ENCODE measurements at regions not wholly inside any gene's neighbourhood (a gene's known extent, or its start where the extent isn't known, plus 50 kb on each side); places are given as distances from the start of the nearest gene placed in this dataset.

DNA sequence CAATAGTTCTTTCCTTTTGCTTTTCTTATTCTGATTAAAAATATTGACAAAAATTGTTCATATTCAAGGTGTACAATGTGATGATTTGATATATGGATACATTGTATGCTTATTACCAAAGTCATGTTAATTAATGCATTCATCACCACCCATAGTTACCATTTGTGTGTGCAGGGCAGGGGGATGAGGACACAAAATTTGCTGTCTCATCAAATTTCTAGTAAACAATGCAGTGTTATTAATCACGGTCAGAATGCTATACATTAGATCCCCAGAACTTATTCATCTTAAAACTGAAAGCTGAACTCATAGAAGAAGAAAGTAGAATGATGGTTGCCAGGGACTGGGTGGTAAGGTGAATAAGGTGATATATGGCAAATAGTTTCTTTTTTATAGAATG, 303.7 kb upstream of the SLC24A2 start:
- Mint-ChIP-seq H3K27me3 (peaks cover 7% of the 10 kb centered on the region), H3K4me1 (peaks cover 0 to 2% (median 0%) of the 10 kb centered on the region in 4 donors), H3K27ac (no peak overlapping the region), H3K9me3 (peaks cover 0 to 18% (median 7%) of the 10 kb centered on the region in 7 donors), H3K4me3 (no peak overlapping the region), H3K36me3 (peaks cover 5% of the 10 kb centered on the region)
- no peaks in the 10 kb centered on the region for H3K27me3 ChIP-seq (ENCODE audit: control insufficient read depth, insufficient read depth, low read length)
- no peak for ATAC-seq (ENCODE audit: low read depth in 2 of 2)
- H3K4me3 ChIP-seq (ENCODE audit: low read depth, low read length): no peak overlapping the region
- no peaks in the 10 kb centered on the region for H3K9me3 ChIP-seq (ENCODE audit: control insufficient read depth in 2 of 2, low read length in 2 of 2)
- H3K4me1 ChIP-seq (ENCODE audit: control insufficient read depth, insufficient read depth, low read length, poor library complexity, severe bottlenecking): no peaks in the 10 kb centered on the region
- no peak for DNase-seq
- no peak overlapping the region for H3K27ac ChIP-seq (ENCODE audit: insufficient read depth, low read length, poor library complexity, severe bottlenecking)
- H3K36me3 ChIP-seq (ENCODE audit: control insufficient read depth, insufficient read depth, low read length): no peaks in the 10 kb centered on the region

DNA sequence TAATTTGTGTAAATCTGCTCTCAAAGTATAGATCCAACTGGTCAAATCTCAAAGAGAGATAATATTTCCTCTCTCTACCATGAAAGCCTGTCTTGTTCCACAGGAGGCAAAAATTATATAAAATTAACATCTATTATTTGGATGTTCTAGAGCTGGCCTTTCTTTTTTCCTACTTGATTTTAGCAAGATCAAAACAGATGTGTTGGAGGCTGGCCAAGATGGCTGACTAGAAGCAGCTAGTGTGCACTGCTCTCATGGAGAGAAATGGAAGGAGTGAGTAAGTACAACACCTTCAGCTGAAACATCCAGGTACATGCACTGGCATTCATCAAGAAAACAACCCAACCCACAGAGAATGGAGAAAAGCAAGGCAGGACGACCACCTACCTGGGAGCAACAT, 298.6 kb upstream of the SLC24A2 start:
- peak overlapping the region in 1 of 3 donors; percentile 9 for H3K27ac Mint-ChIP-seq
- peaks cover 4% of the 10 kb centered on the region for H3K27me3 Mint-ChIP-seq
- peaks cover 0 to 18% (median 5%) of the 10 kb centered on the region in 7 donors for H3K9me3 Mint-ChIP-seq
- no peaks in the 10 kb centered on the region for H3K27me3 ChIP-seq (ENCODE audit: control insufficient read depth, insufficient read depth, low read length)
- H3K27ac ChIP-seq (ENCODE audit: insufficient read depth, low read length, poor library complexity, severe bottlenecking): no peak overlapping the region
- H3K4me1 Mint-ChIP-seq: peaks cover 0 to 3% (median 0%) of the 10 kb centered on the region in 4 donors
- H3K4me3 ChIP-seq (ENCODE audit: low read depth, low read length): no peak overlapping the region
- peaks cover 5% of the 10 kb centered on the region for H3K36me3 Mint-ChIP-seq
- no peak for ATAC-seq (ENCODE audit: low read depth in 2 of 2)
- no peak overlapping the region for H3K4me3 Mint-ChIP-seq
- H3K9me3 ChIP-seq (ENCODE audit: control insufficient read depth in 2 of 2, low read length in 2 of 2): no peaks in the 10 kb centered on the region
- H3K4me1 ChIP-seq (ENCODE audit: control insufficient read depth, insufficient read depth, low read length, poor library complexity, severe bottlenecking): no peaks in the 10 kb centered on the region
- no peaks in the 10 kb centered on the region for H3K36me3 ChIP-seq (ENCODE audit: control insufficient read depth, insufficient read depth, low read length)
- no peak for DNase-seq

DNA sequence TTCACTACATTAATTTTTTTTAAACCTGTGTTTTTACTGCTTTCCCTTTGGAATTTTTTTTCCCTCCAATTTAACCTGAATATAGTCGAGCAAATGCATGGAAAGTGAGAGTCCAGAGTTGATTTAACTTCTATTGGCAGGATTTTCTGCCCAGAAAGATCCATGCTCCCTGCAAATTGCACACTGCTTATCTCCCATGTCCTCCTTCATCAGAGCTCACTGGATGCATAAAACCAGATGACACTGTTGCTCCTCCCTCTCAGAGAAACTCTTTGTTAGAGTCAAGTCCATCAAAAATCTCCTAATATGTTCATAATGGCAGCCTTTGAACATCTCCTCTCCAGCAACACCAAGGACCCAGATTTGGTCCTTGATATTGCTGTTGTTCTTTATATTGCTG, 297.0 kb upstream of the SLC24A2 start:
- Mint-ChIP-seq H3K9me3 (peaks cover 0 to 6% (median 4%) of the 10 kb centered on the region in 7 donors), H3K27me3 (no peaks in the 10 kb centered on the region), H3K4me3 (no peak overlapping the region), H3K36me3 (no peaks in the 10 kb centered on the region), H3K27ac (no peak overlapping the region), H3K4me1 (peaks cover 0 to 3% (median 0%) of the 10 kb centered on the region in 4 donors)
- H3K27ac ChIP-seq (ENCODE audit: insufficient read depth, low read length, poor library complexity, severe bottlenecking): no peak overlapping the region
- ATAC-seq (ENCODE audit: low read depth in 2 of 2): no peak
- no peaks in the 10 kb centered on the region for H3K4me1 ChIP-seq (ENCODE audit: control insufficient read depth, insufficient read depth, low read length, poor library complexity, severe bottlenecking)
- no peak for DNase-seq
- no peaks in the 10 kb centered on the region for H3K36me3 ChIP-seq (ENCODE audit: control insufficient read depth, insufficient read depth, low read length)
- H3K9me3 ChIP-seq (ENCODE audit: control insufficient read depth in 2 of 2, low read length in 2 of 2): no peaks in the 10 kb centered on the region
- H3K4me3 ChIP-seq (ENCODE audit: low read depth, low read length): no peak overlapping the region
- H3K27me3 ChIP-seq (ENCODE audit: control insufficient read depth, insufficient read depth, low read length): no peaks in the 10 kb centered on the region

DNA sequence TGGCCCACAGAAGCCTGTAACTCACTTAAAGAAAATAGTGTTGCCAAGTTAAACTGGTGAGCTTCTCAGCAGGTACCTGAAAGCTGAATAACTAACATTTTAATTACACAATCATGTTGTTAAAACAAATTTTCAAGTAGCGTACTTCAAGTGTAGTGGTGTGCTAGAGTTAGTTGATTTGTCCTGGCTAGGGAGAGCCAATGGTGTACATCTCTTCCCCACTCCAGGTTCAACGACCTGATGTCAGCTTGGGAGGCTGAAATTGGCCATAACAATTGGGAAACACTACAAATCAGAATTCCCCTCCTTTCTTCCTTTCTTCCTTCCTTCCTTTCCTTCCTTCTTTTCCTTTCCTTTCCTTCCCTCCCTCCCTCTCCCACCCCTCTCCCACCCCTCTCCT, 295.3 kb upstream of the SLC24A2 start:
- H3K27me3 Mint-ChIP-seq: no peaks in the 10 kb centered on the region
- Histone ChIP-seq H3K27me3 (ENCODE audit: control insufficient read depth, insufficient read depth, low read length) (no peaks in the 10 kb centered on the region), H3K36me3 (ENCODE audit: control insufficient read depth, insufficient read depth, low read length) (no peaks in the 10 kb centered on the region), H3K4me1 (ENCODE audit: control insufficient read depth, insufficient read depth, low read length, poor library complexity, severe bottlenecking) (no peaks in the 10 kb centered on the region), H3K9me3 (ENCODE audit: control insufficient read depth in 2 of 2, low read length in 2 of 2) (no peaks in the 10 kb centered on the region), H3K4me3 (ENCODE audit: low read depth, low read length) (no peak overlapping the region), H3K27ac (ENCODE audit: insufficient read depth, low read length, poor library complexity, severe bottlenecking) (no peak overlapping the region)
- ATAC-seq (ENCODE audit: low read depth in 2 of 2) (no peak), DNase-seq (no peak)
- peaks cover 0 to 5% (median 0%) of the 10 kb centered on the region in 7 donors for H3K9me3 Mint-ChIP-seq
- peaks cover 0 to 3% (median 0%) of the 10 kb centered on the region in 4 donors for H3K4me1 Mint-ChIP-seq
- no peaks in the 10 kb centered on the region for H3K36me3 Mint-ChIP-seq
- H3K4me3 Mint-ChIP-seq: no peak overlapping the region
- no peak overlapping the region for H3K27ac Mint-ChIP-seq

DNA sequence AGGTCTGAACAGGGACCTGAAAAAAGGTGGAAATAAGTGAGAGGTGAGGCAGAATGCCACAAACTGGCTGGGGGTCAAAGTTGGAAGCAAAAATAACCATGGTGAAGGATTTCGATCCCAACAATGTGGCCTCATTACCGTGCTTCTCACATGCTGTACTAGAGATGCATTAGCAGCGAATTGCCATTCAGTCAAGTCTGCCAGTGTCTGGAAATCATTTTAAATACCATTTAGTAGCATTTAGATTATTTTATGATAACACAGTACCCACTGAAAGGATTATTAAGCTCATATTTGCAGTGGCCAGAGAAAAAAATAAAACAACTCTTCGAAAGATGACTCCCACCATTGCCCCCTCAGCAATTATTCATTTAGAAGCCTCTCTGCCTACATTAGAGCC, 294.6 kb upstream of the SLC24A2 start:
- DNase-seq (no peak), ATAC-seq (ENCODE audit: low read depth in 2 of 2) (no peak)
- Mint-ChIP-seq H3K9me3 (peaks cover 0 to 5% (median 0%) of the 10 kb centered on the region in 7 donors), H3K36me3 (no peaks in the 10 kb centered on the region), H3K27me3 (peaks cover 6% of the 10 kb centered on the region), H3K4me1 (peaks cover 0 to 3% (median 0%) of the 10 kb centered on the region in 4 donors), H3K27ac (no peak overlapping the region), H3K4me3 (no peak overlapping the region)
- no peak overlapping the region for H3K27ac ChIP-seq (ENCODE audit: insufficient read depth, low read length, poor library complexity, severe bottlenecking)
- no peak overlapping the region for H3K4me3 ChIP-seq (ENCODE audit: low read depth, low read length)
- no peaks in the 10 kb centered on the region for H3K27me3 ChIP-seq (ENCODE audit: control insufficient read depth, insufficient read depth, low read length)
- H3K9me3 ChIP-seq (ENCODE audit: control insufficient read depth in 2 of 2, low read length in 2 of 2): no peaks in the 10 kb centered on the region
- H3K36me3 ChIP-seq (ENCODE audit: control insufficient read depth, insufficient read depth, low read length): no peaks in the 10 kb centered on the region
- no peaks in the 10 kb centered on the region for H3K4me1 ChIP-seq (ENCODE audit: control insufficient read depth, insufficient read depth, low read length, poor library complexity, severe bottlenecking)

DNA sequence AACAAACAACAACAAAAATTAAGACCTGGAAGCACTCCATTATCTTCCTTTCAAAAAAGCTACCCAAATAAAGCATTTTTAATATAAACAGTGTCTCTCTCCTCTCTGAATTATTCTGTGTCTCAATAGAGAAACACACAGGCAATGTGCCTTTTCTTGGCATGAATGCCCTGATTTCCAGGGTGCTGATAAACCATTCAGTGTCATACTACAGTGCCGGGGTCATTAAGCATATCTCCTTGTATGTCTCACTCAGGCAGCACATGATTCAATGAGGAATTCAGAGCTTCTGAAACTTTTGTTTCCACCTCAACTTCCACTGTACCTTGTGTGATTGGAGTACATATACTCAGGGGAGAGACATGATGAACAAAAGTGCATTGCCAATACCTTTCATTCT, 294.0 kb upstream of the SLC24A2 start:
- no peak overlapping the region for H3K4me3 ChIP-seq (ENCODE audit: low read depth, low read length)
- Mint-ChIP-seq H3K9me3 (peaks cover 0 to 5% (median 0%) of the 10 kb centered on the region in 7 donors), H3K27me3 (peaks cover 6% of the 10 kb centered on the region), H3K4me3 (no peak overlapping the region), H3K27ac (no peak overlapping the region), H3K4me1 (peaks cover 0 to 3% (median 0%) of the 10 kb centered on the region in 4 donors), H3K36me3 (no peaks in the 10 kb centered on the region)
- H3K27ac ChIP-seq (ENCODE audit: insufficient read depth, low read length, poor library complexity, severe bottlenecking): no peak overlapping the region
- no peak for DNase-seq
- H3K4me1 ChIP-seq (ENCODE audit: control insufficient read depth, insufficient read depth, low read length, poor library complexity, severe bottlenecking): no peaks in the 10 kb centered on the region
- no peak for ATAC-seq (ENCODE audit: low read depth in 2 of 2)
- no peaks in the 10 kb centered on the region for H3K9me3 ChIP-seq (ENCODE audit: control insufficient read depth in 2 of 2, low read length in 2 of 2)
- H3K27me3 ChIP-seq (ENCODE audit: control insufficient read depth, insufficient read depth, low read length): no peaks in the 10 kb centered on the region
- no peaks in the 10 kb centered on the region for H3K36me3 ChIP-seq (ENCODE audit: control insufficient read depth, insufficient read depth, low read length)

DNA sequence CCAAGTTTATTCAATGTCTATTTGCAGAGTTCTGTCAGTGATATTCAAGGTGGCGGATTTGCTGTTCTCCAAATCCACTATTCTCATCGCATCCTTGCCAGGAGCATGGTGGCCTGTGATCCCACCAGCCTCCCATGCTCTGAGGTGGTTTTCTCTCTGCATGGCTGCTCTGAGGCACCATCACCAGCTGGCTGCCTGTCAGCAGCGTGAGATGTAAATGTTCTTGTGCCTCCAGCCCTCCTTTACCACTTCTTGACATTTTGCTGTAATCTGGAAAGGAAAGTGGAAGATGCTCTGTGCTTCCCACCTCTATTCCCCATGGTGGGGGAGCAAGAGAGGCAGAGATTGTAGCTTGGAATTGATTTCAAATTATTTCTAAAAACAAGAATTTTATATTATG, 293.6 kb upstream of the SLC24A2 start:
- Histone ChIP-seq H3K4me1 (ENCODE audit: control insufficient read depth, insufficient read depth, low read length, poor library complexity, severe bottlenecking) (no peaks in the 10 kb centered on the region), H3K4me3 (ENCODE audit: low read depth, low read length) (no peak overlapping the region), H3K9me3 (ENCODE audit: control insufficient read depth in 2 of 2, low read length in 2 of 2) (no peaks in the 10 kb centered on the region), H3K36me3 (ENCODE audit: control insufficient read depth, insufficient read depth, low read length) (no peaks in the 10 kb centered on the region), H3K27me3 (ENCODE audit: control insufficient read depth, insufficient read depth, low read length) (no peaks in the 10 kb centered on the region), H3K27ac (ENCODE audit: insufficient read depth, low read length, poor library complexity, severe bottlenecking) (no peak overlapping the region)
- Mint-ChIP-seq H3K4me3 (no peak overlapping the region), H3K27ac (no peak overlapping the region), H3K9me3 (peaks cover 0 to 5% (median 0%) of the 10 kb centered on the region in 7 donors), H3K27me3 (peaks cover 6% of the 10 kb centered on the region), H3K4me1 (peaks cover 0 to 3% (median 0%) of the 10 kb centered on the region in 4 donors), H3K36me3 (no peaks in the 10 kb centered on the region)
- DNase-seq (no peak), ATAC-seq (ENCODE audit: low read depth in 2 of 2) (no peak)

DNA sequence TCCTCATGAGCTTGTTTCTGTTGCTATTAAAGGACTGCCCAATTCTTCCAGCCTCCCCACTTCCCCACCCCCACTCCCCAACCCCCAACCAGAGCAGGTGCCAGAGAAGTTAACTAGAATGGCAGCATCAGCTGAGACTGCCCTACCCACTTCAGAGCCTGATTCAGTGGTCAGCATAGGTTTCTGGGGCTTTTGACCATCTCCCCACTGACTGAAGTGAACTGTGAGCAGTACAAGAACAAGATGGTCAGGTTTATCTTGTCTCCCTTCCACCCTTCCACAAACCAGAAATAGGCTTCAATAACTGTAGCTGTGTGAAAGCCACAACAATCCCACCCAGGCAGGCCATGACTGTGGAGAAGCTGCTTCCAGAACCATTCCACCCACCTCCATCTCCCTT, 289.4 kb upstream of the SLC24A2 start:
- no peaks in the 10 kb centered on the region for H3K4me1 Mint-ChIP-seq
- no peaks in the 10 kb centered on the region for H3K9me3 ChIP-seq (ENCODE audit: control insufficient read depth in 2 of 2, low read length in 2 of 2)
- H3K27ac ChIP-seq (ENCODE audit: insufficient read depth, low read length, poor library complexity, severe bottlenecking): no peak overlapping the region
- H3K36me3 Mint-ChIP-seq: no peaks in the 10 kb centered on the region
- no peaks in the 10 kb centered on the region for H3K4me1 ChIP-seq (ENCODE audit: control insufficient read depth, insufficient read depth, low read length, poor library complexity, severe bottlenecking)
- peaks cover 0 to 3% (median 0%) of the 10 kb centered on the region in 7 donors for H3K9me3 Mint-ChIP-seq
- H3K27me3 ChIP-seq (ENCODE audit: control insufficient read depth, insufficient read depth, low read length): no peaks in the 10 kb centered on the region
- H3K27me3 Mint-ChIP-seq: peaks cover 11% of the 10 kb centered on the region
- ATAC-seq (ENCODE audit: low read depth in 2 of 2) (no peak), DNase-seq (no peak)
- H3K4me3 ChIP-seq (ENCODE audit: low read depth, low read length): no peak overlapping the region
- H3K4me3 Mint-ChIP-seq: no peak overlapping the region
- no peaks in the 10 kb centered on the region for H3K36me3 ChIP-seq (ENCODE audit: control insufficient read depth, insufficient read depth, low read length)
- no peak overlapping the region for H3K27ac Mint-ChIP-seq
